Activated CD8-positive, alpha-beta memory T cell treated with anti-CD3 and anti-CD28 coated beads for 4 hours (primary cell): ENCODE measurements at regions not wholly inside any gene's neighbourhood (a gene's known extent, or its start where the extent isn't known, plus 50 kb on each side); places are given as distances from the start of the nearest gene placed in this dataset.
"Not testable (repeated sequence)": the region's sequence is repeated elsewhere in the genome, so short reads cannot be mapped to it uniquely, and the experiment has no call there.

Source experiments
- DNase-seq, 2 donors: peaks; one replicate each; pipeline ENCODE4 v3.0.0-alpha.2; 2020; ENCODE audit warnings: low read depth in 2 of 2

DNA sequence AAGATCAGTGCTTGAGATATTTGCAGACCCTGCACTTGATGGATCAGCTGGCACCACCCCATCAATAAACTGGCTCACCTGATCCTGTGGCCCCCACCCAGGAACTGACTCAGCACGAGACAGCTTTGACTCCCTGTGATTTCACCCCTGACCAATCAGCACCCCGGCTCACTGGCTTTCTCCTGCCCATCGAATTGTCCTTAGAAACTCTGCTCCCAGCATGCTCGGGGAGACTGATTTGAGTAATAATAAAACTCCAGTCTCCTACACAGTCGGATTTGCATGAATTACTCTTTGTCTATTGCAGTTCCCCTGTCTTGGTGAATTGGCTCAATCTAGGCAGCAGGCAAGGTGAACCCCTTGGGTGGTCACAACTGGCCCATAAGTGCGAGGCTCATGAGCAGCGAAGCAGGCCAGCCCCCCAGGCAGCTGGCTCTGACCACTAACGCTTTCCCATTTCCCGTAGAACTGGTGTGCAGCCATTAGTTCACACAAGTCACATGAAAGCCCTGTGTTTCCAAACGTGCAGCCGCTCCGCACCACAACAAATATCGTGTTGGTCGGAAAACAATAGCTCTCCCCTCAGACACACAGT, 79.6 kb downstream of the RSPH3 start:
- no peak for DNase-seq

DNA sequence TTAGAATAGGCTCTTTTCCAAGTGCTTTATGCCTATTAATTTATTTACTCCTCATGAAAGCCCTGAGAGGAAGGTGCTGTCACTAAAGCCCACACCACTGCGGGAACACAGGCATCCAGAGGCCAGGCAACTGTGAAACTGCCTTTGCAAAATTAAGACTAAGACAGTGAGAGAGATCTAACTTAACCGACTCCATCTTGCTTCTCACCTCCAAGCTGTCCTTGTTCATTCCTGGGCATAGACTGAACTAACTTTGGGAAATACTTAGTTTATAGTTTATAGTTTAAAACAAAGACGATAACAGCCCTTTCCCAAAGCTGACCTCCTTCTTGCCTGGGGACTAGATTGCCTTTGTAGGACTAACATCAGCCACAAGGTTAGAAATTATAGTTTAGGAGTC, 80.1 kb downstream of the RSPH3 start:
- DNase-seq, result no peak

DNA sequence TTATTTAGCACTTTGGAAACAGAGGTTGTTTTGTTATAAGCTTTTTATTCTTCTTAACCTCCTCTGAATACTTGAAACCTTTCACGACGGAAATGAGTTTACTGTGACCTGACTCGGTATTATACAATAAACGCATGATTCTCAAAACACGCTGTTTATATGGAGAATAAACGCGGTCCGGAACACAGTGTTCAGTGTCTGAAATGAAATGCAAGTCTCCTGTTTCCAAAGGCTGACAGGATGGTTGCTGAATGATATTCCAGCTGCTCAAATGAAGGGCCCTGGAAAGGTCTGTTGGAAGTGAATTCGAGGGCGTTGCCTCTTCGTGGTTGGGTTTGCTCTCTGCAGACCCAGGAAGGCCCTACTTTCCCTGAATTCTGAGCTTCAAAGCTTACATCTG, 83.4 kb downstream of the RSPH3 start:
- DNase-seq, result no peak

DNA sequence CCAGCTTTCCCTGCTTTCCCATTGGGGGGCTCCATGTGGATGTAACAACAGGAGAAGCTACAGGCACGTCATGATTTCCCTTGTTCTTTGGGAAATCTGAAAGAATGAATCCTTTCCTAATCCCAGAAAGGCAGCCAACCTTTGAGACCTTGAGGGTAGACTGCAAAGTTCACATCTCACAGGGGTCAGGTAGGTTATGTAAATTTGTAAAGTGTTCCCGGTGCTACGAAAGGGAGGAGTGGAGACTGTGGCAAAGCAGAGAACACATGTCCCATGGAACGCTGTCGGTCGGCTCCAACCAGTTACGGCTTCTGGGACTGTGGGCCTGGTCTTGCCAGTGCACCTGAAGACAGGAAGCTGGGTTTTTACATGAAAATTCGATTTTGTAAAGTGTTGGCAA, 85.1 kb downstream of the RSPH3 start:
- DNase-seq, result no peak

DNA sequence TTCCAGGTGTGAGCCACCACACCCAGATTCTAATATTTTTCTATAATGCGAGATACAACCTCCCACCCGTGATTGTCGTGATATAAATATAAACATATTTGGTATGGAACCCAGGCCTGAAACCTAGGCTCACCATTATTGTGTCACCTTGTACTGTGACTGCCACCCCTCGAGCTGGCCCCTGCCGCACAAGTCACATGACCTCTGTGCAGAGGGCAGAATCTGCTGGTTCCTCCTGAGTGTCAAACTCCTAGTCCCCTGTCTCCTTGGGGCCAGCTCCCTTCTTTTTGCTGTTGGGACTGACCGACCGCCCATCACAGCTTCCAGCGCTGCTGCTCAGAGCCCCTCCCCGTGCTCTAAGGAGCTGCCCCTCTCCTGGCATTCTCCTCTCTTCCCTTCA, 86.4 kb downstream of the RSPH3 start:
- no peak for DNase-seq

DNA sequence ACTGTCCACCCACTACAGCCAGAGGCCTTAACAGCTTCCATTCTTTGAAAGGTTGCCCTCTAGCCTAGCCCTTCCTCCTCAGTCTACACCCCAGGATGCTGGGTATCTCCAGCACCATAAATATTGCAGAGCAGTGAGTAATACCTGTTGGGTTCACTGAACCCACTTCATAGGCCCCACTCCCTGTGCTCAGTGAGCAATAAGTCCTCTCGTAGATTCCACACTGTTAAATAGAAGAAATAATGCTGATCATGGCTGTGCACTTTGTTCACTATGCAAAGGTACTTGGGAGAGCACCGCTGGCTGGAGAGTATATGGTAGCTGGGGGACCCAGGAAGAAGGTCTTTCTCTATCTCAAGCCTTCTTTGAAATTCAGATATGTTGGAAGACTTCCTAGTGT, 87.3 kb downstream of the RSPH3 start:
- DNase-seq, result no peak

DNA sequence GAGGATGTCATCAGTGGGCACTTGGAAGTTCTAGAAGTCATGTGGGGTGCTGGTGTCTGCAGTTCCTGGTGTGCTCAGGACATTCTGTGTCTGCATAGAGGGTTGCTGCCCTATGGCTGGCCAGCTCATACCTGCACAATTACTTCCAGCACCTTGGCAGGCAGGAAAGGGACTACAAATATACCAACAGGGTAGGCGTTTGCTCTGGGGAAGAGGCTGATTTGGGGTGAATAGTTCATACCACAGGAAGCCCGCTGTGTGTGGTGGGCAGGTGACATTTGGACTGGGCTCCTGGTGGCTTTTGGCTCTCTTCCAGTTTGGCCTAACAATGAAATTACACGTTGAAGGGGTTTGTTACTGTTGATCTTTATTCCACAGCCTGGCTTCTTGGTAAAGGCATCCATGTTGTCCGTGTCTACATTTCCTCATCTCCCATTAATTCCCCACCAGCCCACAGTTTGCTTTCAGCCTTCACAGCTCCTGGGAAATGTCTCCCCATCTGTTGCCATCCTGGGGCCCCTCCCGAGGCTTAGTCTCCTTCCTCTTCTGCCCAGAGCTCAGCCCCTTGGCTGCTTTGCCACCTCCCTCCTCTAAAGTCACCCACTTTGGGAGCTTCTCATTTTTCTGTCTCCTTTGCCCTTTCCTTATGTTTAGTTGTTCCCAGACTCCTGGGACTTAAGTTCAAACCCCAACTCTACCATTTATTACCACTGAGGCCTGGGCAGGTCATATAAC, 88.1 kb downstream of the RSPH3 start:
- DNase-seq, result peak in 1 of 2 donors; percentile 20

DNA sequence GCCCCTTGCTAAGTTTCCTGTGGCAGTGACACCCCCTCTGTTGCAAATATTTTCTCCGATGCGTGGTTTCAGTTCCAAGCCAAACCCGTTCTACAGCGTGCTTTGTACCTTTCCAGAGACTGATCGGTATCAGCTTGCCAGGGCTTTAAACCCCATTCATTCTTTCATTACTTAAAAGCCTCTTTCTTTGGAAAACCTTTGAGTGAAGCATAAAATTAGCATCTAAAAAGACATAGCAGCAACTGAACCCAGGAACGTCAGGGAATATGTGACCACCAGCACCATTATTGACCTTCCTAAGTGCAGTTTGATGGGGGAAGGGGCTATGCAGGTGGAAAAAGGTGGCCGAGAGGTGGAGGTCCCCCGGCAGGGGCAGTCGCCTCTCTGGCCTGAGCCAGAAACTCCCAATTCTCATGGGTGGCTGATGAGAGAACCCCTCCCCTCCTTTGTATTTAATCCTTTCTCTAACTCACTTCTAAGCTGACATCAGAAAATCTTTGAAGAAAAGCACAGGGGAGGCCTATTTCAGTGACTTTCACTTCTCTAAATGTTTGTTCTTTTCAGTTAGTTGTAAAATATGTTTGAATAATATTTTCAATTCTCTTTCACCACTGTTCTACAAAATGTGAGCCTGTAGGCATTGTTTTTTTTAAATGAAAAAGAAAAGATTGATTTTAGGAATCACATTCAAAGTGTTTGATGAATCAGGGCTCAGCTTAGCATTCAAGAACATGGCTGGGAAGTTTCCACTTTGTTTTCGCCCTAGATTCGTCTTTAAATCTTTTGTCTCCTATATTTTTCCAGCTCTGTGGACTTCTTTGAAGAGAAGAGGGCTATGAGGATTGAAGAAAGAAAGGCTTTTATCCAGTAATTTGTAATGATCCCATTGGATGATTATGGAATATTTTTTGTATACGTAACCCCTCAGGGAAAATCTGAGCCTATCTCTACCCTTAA, 89.2 kb downstream of the RSPH3 start:
- DNase-seq, result no peak

DNA sequence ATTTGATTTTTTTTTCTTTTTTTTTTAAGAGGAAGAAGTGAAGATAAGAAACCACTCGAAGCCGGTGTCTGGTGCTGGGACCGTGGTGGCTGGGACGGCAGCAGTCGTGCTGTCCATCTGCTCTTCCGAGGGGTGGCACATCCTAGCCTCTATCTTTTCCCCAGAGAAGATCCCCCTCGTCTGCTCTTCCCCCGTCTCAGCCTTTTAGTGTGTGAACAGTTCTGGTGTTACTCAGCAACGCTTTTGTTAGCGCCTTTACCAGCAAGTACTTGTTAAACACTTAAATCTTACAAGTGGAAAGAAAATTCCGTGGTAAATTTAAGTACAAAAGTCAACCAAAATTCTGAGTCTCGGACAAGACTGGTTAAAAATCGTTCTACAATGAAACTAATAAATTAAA, 90.1 kb downstream of the RSPH3 start:
- no peak for DNase-seq

DNA sequence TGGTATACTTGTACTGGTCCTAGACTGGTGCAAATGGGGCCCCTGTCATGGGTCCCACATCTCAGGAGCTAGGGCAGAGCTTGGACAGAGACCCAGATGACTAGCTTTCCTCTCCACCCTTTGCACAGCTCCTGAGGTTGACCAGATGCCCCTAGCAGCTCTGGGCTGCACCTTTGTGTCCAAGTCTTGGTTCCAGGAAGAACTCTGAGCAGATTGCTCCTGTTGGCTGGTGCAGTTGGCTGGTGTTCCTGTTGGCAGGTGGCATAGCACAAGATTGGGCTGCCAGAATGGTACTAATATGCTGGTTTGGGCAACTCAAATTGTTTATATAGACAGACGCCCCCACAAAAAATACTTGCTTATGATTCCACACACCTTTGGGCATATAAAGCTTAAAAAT, 89.4 kb upstream of the EZR start:
- no peak for DNase-seq

DNA sequence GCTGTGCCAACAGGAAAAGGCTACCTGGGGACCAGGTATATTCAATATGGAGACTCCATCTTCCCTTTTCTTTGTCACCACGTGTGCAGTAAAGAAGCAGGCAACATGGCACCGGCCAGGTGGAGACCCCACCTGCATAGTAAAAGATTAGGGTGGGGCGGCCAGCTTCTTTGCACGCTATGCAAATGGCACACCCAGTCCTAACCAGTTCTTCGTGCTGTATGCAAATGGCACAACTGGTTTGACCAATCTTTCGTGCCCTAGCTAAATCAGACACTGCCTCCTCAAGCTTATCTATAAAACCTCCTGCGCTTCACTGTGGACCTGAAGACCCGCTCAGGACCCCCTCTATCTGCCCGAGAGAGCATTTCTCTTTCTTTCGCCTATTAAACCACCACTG, 88.8 kb upstream of the EZR start:
- DNase-seq, result no peak

DNA sequence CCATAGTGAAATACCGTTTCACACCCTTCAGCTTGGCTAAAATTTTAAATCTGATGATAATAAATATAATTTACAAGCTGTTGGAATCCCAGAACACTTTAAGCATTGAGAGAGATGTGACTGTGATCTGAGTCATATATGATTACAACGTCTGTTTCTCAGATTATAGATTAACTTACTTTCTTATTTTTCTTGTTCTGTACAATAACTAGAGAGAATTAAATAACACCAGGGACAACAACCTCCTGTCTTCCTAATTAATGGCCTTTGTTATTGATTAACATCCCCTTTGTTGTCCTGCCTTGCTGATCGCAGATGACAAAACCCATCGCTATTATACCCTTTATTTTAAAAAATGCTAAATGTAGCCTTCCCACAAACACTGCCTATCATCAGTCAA, 87.8 kb upstream of the EZR start:
- no peak for DNase-seq

DNA sequence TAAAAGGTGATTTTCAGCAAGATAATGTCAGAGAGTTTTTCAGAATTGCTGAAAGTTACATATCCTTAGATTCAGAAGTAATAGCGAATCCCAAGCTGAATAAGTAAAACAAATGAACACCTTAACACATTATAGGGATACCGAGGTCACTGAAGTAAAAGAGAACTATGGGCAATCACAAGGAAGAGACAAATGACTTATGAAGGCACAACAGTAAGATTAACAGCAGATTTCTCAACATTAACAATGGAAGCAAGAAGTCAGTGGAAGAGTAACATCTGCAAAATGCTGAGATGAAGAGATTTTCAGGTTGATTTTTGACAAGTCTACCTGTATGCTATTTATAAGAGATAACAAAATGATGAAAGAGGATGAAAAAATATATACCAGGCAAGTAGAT, 86.1 kb upstream of the EZR start:
- no peak for DNase-seq

DNA sequence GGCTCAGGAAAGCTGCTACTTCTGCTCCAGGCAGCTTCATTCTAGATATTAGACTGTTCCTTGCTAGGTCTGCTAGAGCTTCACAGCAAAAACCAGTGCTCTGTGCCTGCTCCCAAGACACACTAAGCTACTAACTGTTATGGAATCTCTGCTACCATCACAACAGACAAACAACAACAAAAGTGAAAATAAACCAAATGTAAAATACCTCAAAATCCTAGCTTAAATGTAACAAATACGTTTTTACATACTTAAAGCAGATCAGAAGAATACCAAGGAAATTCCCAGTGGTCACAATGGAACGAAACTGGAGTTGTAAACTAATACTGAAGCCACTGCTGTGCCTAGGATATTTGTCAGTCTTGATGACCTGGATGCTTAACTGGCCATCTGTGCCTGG, 84.6 kb upstream of the EZR start:
- no peak for DNase-seq

DNA sequence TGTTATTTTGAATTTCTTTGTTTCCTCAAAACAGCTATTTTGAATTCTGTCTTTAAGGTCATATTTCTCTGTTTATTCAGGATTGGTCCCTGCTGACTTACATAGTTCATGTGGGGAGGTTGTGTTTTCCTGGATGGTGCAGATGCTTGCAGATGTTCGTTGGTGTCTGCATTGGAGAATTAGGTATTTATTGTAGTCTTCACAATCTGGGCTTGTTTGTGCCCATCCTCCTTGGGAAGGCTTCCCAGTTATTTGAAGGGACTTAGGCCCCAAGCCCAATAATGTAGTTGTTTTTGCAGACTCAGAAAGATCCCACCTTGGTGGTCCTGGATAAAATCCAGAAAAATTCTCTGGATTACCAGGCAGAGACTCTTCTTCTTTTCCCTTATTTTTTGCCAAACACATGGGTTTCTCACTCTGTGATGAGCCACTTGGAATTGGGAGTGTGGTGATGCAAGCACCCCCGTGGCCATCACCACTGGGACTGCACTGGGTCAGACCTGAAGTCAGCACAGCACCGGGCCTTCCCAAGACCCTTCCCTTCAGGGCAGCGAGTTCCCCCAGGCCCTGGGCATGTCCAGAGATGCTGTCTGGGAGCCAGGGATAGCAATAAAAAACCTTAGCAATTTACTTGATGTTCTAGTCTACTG, 81.6 kb upstream of the EZR start:
- no peak for DNase-seq

DNA sequence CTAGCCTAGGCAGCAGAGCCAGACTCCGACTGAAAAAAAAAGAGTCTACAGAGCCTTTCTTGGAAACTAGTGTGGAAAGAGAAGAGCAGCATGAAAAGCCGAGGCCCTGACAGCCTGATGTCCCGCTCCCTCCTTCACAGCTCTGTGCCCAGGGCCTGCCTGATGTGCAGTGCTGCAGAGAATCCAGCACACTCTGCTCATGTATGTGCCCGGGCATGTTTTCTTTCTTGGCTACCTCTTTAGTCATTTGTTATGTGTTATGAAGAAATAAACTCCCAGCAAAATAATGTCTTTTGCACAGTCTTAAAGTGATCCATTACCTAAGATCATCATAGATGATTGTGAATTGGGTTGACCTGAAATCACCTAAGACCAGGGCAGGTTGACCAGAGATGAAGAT, 78.1 kb upstream of the EZR start:
- no peak for DNase-seq

DNA sequence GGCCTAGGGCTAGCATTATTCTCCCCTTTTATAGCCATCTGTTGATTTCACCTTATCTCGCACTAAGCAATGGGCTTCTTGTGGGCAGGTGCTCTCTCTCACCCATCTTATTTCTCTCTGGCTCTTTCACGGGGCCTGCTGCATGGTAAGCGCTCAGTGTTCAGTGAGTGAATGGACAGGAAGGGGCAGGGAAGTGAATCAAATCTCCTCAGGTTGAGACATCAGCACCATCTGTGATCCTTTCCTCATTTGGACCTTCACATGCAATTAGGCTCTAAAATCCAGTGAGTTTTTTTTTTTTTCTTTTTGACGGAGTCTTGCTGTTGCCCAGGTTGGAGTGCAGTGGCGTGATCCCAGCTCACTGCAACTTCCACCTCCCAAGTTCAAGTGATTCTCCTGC, 76.5 kb upstream of the EZR start:
- DNase-seq, result no peak

DNA sequence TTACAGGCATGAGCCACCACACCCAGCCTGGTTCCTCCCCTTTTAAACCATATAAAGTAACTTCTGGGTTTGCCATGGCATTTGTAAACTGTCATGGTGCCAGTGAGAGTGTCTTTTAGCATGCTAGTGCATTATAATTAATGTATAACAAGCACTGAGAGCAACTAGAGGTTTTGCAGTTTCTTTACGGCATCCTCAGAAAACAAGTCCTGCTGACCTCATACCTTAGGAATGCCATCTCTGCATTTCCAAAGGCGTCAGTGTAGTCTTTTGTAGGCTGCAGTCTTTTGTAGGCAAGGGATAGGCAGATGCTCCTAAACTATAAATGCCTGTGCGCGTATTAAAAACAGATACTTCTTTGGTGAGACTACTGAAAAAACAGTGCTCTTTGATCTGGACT, 75.0 kb upstream of the EZR start:
- no peak for DNase-seq

DNA sequence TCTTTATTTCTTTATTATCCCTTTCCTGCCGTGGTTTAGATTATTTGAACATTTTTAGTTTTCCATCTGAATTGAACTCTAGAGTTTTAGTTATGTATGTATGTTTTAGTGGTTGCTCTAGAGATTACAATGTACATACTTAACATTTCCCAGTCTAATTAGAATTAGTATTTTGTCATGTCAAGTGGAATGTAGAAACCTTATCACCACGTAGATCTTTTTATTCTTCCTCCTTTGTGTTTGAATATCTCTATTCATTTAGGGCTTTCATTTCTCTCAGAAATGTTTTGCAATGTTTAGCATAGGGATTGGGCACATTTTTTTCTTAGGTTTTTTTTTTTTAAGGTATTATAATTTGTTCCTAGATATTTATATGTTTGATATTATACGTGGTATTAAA, 73.1 kb upstream of the EZR start:
- no peak for DNase-seq

DNA sequence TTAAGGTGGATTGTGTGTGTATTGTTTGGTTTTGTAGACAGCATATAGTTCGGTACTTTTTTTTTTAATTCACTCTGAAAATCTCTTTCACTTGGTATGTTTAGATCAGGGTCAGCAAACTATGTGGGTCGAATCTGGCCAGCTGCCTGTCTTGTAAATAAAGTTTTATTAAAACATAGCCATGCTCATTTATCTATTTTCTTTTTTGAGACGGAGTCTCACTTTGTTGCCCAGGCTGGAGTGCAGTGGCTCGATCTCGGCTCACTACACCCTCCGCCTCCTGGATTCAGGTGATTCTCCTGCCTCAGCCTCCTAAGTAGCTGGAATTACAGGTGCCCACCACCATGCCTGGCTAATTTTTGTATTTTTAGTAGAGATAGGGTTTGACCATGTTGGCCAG, 72.4 kb upstream of the EZR start:
- DNase-seq, result not testable (repeated sequence)

DNA sequence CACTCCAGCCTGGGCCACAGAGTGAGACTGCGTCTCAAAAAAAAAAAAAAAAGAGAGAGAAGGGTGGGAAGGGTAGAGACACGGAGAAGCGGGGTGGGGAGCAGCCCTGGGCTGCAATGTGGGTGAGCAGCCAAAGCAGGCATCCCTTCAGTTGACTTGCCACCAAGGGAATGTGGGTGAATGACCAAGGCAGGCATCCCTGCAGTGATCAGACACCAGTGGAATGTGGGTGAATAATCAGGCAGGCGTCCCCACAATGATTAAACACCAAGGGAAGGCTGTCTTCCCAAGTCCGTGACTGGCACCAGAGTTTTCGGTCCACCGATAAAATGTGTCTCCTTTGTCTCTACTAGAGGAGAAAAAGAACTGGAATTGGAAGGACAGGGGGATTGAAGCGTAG, 69.0 kb upstream of the EZR start:
- not testable (repeated sequence) for DNase-seq

DNA sequence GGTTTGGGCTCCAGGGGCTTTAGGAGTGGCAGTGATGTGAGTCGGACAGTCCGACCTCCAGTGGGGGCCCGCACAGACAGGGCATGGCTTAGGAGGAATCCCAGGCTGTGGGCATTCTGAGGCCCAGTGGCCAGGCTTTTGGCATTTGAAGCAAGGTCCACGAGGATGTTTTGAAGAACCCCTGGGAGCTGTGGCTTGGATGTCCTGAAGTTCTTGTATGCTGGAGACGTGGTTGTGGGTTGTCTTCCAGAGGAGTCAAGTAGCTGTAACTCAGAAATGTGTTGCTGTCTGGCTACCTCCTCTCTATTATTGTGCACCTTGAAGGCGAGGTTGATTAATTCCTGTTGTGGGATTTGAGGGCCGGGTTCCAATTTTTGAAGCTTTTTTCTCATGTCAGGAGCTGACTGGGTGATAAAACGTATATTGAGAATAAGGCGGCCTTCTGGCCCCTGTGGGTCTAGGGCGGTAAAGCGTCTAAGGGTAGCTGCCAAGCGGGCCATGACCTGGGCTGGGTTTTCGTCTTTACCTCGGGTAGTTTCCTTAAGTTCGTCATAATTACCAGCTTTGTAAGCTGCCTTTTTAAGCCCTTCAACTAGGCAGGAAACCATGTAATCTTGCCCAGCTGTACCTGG, 67.3 kb upstream of the EZR start:
- DNase-seq, result not testable (repeated sequence)
